GM18519 (cell line): ENCODE measurements at regions not wholly inside any gene's neighbourhood (a gene's known extent, or its start where the extent isn't known, plus 50 kb on each side); places are given as distances from the start of the nearest gene placed in this dataset.

Source experiments
- ATAC-seq: cut with Tn5 transposase; IDR thresholded peaks from one replicate; pipeline ENCODE4 v1.9.1; 2021; ENCODE audit warnings: mild to moderate bottlenecking, moderate library complexity; ENCODE audit not compliant: unreplicated experiment, low FRiP score

GRCh38 chr1:104884939-104885338 lies 1135.2 kb downstream of the AMY1C start:
- ATAC-seq, result no peak

GRCh38 chr1:104905322-104905721 lies 1155.6 kb downstream of the AMY1C start:
- no peak for ATAC-seq

- ATAC-seq, result no peak
These were observed 1156.4 kb downstream of the AMY1C start for GRCh38 chr1:104906141-104906540.

GRCh38 chr1:104919188-104919587 lies 1169.5 kb downstream of the AMY1C start:
- ATAC-seq, result no peak

- ATAC-seq, result no peak
These were observed 1171.8 kb downstream of the AMY1C start for GRCh38 chr1:104921525-104921924.

GRCh38 chr1:104923075-104923474 lies 1173.4 kb downstream of the AMY1C start:
- no peak for ATAC-seq

GRCh38 chr1:104929280-104929679 lies 1179.6 kb downstream of the AMY1C start:
- ATAC-seq, result no peak

GRCh38 chr1:104932030-104932915 lies 1182.6 kb downstream of the AMY1C start:
- peak; percentile 44 for ATAC-seq

GRCh38 chr1:104932949-104933679 lies 1183.4 kb downstream of the AMY1C start:
- peak; percentile 26 for ATAC-seq

GRCh38 chr1:104933846-104934245 lies 1184.1 kb downstream of the AMY1C start:
- no peak for ATAC-seq

- ATAC-seq, result no peak
These were observed 1195.7 kb downstream of the AMY1C start for GRCh38 chr1:104945406-104945805.

GRCh38 chr1:104946558-104947210 lies 1197.0 kb downstream of the AMY1C start:
- ATAC-seq, result no peak

GRCh38 chr1:104953555-104953954 lies 1203.9 kb downstream of the AMY1C start:
- no peak for ATAC-seq

- no peak for ATAC-seq
These were observed 1223.8 kb downstream of the AMY1C start for GRCh38 chr1:104973516-104973915.

GRCh38 chr1:104979651-104980050 lies 1230.0 kb downstream of the AMY1C start:
- no peak for ATAC-seq

- ATAC-seq, result peak; percentile 99
These were observed 1237.5 kb downstream of the AMY1C start for GRCh38 chr1:104987210-104987609.

GRCh38 chr1:104989012-104989411 lies 1239.3 kb downstream of the AMY1C start:
- no peak for ATAC-seq

- ATAC-seq, result no peak
These were observed 1242.0 kb downstream of the AMY1C start for GRCh38 chr1:104991702-104992101.

- peak; percentile 69 for ATAC-seq
These were observed 1251.1 kb downstream of the AMY1C start for GRCh38 chr1:105000793-105001192.

- no peak for ATAC-seq
These were observed 1254.8 kb downstream of the AMY1C start for GRCh38 chr1:105004515-105004914.

GRCh38 chr1:105005594-105006195 lies 1256.0 kb downstream of the AMY1C start:
- no peak for ATAC-seq
